Urothelium cell line (cell line): ENCODE measurements at regions not wholly inside any gene's neighbourhood (a gene's known extent, or its start where the extent isn't known, plus 50 kb on each side); places are given as distances from the start of the nearest gene placed in this dataset.
A peak's percentile ranks its signal among the peaks of the same experiment; 100 is the strongest.

ENCODE experiments used
- DNase-seq: peaks from one replicate; pipeline ENCODE4 v3.0.0; 2011; ENCODE audit warnings: low spot score, mixed read lengths
- FAIRE-seq: peaks from 2 replicates; lab custom pipeline; 2011; peaks lifted over from hg19 to GRCh38; lab: Jason Lieb, UNC

DNA sequence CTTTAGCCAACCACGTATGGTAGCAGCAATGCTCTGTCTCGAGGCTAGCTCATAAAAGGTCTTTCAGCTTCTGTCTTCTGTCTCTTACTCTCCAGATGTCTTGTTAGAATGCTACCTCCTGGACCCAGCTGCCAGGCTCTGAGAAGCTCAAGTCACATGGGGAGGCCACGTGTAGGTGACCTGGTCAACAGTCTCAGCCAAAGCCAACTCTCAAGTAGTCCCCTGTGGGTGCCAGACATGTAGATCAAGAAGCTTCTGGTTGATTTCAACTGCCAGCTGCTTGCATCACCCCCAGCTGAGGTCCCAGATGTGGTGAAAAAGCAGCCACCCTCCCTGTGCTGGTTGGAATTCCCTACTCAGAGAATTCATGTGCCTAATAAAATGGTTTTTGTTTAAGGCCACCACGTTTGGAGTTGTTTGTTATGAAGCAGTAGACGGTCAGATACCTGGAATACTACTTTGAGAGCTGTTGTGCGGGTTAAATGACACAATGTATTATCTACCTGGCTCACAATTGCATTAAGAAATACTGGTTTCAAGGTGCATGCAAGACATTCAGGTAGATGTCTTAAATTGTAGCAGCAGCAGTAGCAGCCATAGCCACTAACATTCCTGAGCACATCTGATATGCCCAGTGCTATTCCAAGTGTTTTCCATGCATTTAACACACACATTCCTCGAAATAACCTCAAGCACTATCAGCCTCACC, 131.0 kb upstream of the RFC3 start:
- FAIRE-seq (no peak), DNase-seq (no peak)

DNA sequence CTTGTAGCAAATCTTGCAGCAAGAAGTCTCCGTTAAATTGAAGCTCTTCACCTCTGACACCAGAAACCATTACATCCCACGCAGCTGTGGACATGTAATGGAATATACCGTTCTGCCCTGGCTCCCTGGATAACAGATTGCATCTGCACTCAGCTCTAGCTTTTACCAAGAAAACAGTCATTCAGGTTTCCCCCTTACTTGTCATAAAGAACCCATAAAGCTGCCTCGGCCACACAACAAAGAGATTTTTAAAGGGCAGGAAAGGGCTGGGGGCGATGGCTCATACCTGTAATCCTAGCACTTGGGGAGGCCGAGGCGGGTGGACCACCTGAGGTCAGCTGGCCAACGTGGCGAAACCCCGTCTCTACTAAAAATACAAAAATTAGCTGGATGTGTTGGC, 127.6 kb upstream of the RFC3 start:
- no peak for FAIRE-seq
- no peak for DNase-seq

DNA sequence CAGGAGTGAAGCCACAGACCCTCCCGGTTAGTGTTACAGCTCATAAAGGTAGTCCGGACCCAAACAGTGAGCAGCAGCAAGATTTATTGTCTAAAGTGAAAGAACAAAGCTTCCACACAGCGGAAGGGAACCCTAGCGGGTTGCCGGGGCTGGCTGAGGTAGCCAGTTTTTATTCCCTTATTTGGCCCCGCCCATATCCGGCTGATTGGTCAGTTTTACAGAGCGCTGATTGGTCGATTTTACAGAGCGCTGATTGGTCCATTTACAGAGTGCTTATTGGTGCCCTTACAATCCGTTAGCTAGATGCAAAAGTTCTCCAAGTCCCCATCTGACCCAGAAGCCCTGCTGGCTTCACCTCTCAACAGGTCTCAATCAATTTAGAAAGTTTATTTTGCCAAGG, 126.0 kb upstream of the RFC3 start:
- DNase-seq (no peak), FAIRE-seq (no peak)

DNA sequence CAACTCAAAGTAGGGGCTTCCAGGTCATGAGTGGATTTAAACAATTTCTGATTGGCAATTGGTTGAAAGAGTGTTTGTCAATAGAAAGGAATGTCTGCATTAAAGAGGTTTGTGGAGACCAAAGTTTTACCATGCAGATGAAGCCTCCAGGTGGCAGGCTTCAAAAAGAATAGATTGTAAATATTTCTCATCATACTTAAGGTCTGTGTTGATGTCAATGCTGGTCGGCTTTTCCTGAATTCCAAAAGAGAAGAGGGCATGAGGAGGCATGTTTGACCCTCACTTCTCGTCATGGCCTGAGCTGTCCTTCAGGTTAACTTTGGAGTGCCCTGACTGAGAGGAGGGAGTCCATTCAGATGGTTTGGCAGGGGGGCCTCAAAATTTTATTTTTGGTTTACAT, 125.4 kb upstream of the RFC3 start:
- no peak for FAIRE-seq
- no peak for DNase-seq

DNA sequence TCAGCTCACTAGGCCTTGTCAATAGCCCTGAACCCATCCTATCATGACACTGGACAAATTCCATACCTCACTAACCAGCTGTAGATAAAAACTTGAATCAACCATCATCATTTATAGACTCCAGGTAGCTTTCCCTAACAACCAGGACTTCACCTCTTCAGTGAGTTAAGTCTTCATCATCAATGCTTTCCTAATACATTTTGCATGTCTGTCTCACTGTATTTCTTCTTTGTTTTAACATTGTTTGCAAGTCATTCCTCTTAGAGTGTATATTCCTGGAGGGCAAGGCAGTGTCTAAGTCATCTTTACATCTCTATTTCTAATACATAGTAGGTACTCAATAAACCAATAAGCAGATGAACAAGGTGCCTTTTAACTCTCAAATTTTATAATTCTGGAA, 123.4 kb upstream of the RFC3 start:
- no peak for FAIRE-seq
- no peak for DNase-seq

DNA sequence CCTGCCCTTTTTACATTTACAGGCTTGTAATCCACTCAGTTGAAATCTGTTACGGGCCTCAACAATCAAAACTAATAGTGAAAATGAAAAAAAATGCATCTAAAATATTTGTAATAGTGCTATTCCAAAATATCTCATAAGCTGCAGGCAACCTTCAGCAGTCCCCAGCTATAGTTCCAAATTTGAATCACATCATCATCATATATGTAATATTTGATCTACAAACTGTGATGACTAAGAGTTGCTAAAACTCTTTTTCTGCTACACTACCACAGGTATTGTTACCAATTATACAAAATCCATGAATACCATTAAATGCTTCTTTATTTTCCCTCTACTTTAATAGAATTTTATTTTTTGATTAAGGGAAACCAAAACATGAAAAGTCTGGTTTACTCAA, 121.4 kb upstream of the RFC3 start:
- FAIRE-seq, result no peak
- no peak for DNase-seq

DNA sequence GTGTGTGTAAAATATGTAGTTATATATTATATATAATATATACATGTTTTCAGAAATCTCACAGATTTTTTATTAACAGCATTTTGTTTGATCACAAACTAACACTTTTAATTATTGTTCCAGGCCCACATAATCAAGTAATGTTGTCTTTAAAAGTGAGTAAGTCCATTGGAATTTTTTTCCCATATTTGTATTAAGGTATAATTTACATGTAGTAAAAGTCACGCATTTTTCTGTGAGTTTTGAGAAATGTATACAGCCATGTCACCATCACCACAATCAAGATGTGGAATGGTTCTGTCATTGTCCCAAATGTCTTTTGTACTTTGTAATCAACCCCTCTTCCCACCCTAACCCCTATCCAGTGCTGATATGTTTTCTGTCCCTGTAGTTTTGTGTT, 120.0 kb upstream of the RFC3 start:
- DNase-seq (no peak), FAIRE-seq (no peak)

DNA sequence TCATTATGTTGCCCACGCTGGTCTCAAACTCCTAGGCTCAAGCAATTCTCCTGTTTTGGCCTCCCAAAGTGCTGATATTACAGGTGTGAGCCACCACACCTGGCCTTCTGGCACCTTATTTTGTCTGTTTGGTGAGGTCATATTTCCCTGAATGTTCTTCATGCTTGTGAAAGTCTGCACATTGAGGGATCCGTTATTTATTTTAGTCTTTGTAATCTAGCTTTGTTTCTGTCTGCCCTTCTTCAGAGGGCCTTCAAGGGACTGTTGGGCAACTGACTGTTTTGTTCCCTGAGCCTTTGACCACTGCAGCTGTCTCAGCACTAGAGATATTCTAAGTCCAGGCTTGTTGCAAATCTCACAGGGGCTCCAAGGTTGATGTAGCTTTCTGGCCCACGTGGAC, 110.5 kb upstream of the RFC3 start:
- FAIRE-seq (no peak), DNase-seq (no peak)

DNA sequence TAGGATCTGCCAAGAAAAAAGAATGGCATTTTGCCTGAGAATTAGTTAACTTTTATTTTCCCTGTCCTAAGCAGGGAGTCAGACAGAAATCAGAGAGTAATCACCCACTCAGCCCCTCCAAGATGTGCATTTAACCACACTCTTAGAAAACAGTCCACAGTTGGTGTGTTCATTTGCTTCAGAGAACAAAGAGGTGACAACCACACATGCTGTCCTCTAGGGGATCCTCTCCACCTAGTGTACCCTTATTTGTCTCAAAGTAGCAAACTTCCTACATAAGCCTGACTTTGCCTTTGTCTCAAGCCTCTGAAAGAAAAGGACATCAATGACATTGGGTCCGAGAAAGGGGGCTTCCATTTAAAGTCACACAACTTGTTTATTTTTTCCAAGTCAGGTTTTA, 107.0 kb upstream of the RFC3 start:
- DNase-seq, result no peak
- FAIRE-seq, result no peak

DNA sequence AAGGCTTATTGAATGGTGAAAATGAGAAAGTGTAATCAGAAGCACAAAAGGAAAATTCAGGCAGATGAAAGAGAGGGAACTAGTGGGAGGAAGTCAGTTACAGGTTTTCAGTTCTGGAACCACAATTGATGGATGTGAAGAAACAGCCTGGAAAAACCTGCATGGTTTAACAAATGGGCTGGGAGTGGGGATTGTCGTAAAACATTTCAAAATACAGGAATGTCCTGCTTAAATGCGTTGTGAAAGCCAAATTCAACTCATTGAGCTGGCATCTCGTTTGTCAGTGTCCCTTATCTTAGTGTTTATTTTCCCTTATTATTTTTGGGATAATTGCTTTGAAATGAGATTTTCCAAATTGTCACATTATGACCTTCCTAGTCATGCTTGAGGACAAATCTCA, 106.5 kb upstream of the RFC3 start:
- DNase-seq (no peak), FAIRE-seq (no peak)

DNA sequence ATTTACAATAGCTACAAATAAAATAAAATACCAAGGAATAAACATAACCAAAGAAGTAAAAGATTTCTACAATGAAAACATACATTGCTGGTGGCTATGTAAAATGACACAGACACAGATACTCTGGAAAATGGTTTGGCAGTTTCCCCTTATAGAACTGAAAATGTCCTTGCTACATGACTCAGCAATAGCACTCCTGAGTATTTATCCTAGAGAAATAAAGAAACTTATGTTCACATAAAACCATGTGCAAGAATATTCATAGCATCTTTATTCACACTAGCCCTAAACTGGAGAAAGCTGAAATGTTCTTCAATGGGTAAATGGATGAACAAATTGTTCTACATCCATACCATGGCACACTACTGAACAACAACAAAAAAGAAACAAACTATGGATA, 100.2 kb upstream of the RFC3 start:
- FAIRE-seq (no peak), DNase-seq (no peak)

DNA sequence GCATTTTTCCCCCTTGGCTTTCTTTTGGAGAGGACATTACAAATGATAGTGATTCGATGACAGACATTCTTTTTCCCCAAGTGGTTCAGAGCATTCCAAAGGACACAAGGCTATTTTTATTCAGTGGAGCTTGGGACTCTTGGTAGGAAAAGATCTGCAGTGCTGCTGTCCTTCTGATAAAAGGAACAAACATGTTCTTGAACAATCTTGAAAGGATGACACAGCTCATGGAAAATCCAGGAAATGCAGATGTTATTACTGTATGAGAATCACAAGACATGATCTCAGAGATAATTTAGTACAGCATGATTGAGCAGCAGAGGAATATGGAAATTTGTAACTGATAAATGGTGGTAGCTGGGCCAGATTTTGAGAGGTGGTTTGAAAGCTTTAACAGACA, 96.2 kb upstream of the RFC3 start:
- FAIRE-seq, result no peak
- DNase-seq, result no peak

DNA sequence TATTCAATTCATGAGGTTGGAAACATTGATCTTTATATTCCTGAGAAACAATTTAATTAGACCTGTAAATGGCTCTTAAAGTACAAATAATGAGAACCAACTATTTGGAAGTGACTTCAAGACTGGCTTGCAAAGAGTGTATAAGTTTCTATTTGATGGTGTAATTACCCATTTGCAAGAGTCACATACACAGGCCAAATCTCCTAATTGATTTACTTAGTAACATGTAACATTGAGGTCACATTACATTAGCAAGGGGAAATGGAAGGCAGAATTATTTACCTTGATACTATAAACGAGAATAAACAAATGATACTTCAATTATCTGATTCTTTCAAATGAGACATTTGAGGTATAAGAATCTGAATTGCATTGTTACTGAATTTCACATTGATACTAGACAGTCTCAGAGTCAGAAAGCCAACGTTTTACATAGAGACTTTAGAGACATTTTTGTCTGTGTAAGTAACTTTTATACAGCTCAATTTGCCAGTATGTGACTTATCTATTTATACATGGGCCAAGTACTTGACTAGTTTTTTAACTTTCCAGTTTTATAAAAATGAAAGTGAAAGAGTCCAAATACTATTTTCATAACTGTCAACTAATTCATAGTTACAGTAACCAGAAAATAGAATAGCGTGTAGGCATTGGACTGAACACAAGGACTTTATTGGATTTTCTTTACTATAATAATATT, 95.6 kb upstream of the RFC3 start:
- DNase-seq, result no peak
- no peak for FAIRE-seq

DNA sequence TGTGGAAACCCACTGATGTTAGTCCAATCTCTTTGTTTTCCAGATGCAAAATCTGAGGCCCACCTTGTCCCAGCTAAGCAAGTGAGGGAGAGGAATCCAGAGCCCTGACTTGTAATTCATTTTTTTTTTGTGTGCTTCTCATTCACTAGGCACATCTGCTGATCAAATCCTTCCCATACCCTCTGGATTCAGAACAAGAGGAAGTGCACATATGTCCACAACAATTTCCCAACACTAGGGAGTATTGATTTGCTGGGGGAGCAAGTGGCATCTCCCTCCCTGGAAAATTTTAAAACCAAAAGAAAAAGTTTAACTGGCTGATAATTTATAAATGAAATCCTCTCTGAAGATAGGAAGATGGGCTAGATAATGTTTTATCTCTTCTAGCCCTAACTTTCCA, 94.6 kb upstream of the RFC3 start:
- DNase-seq (no peak), FAIRE-seq (no peak)

DNA sequence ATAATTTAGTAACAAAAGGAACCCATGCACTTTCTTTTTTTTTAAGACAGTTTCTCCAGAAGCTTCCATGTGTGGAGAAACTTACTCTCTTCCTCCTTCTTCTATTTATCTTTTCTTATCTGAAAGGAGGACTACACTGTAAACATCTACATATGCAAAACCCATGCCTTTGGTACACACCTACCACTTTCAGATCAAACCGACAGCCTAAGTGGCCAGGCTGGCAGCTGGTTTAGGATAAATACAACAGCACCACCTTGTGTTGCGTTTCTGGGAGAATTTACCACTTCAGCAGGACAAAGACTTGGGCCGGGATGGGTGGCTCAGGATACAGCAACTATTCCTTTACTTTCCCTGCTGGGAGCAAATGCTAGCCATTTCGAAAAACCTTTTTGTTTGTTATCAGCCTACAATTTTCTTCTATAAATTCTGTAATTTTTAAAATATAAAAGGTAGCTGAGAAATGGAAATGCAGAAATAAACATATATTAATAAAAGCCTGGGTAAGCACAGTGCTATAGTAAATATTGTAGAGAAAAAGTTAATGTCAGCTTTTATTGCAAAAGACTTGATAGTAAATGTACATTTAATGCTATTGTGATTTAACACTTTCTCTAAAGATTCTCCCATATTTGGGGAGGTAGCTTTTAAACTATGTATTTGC, 94.0 kb upstream of the RFC3 start:
- FAIRE-seq, result no peak
- peak; percentile 55 for DNase-seq

DNA sequence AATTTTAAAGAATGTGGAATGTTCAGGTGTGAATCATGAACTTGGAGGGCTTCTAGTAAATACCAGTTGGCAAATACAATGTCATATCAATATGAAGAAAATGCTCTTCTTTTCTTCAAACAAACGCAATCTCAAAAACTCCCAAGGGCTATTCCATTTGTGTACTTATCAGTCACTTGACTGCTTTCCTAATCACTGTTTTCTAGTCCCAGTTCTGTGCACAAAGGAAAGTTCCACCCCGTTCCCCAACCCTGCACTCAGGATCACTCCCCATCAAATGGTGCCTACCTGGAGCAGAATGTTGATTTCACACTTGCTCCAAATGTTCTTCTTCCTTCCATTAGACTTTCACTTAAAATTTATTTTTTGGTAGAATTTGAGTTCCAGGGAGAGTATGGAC, 92.6 kb upstream of the RFC3 start:
- FAIRE-seq (no peak), DNase-seq (no peak)

DNA sequence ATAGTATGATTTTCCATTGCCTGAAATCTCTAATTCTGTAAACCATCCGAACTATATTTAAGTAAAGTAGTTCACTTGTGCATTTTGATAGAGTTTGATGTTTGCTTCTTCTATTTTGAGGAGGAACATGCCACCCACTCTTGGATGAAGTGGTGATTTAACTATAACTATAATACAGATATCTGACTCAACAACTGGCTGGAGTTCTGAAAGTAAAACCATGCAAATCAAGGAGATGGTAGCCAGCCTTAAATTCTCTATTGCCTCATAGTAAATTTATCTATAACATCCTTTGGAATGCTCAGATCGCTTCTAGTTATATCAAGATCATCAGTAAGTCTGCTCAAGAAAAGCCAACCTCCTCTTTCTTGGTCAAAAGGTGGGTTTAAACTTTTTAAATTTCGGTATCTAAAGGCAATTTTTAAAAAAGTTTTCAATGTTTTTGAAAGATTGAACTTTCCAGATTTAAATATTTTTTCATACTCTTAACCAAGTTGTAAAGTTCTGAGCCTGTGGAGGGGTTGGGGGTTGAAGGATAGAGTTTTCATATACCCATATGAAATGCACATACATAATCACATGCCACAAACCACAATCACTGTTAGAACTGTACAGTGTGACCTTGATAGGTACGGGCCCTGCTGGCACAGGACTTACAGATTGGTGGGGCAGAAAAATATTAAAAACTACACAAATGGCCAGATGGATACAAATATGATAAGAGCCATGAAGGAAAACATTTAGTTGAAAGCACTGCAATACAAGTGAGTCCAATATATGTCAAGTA, 90.5 kb upstream of the RFC3 start:
- DNase-seq (no peak), FAIRE-seq (no peak)

DNA sequence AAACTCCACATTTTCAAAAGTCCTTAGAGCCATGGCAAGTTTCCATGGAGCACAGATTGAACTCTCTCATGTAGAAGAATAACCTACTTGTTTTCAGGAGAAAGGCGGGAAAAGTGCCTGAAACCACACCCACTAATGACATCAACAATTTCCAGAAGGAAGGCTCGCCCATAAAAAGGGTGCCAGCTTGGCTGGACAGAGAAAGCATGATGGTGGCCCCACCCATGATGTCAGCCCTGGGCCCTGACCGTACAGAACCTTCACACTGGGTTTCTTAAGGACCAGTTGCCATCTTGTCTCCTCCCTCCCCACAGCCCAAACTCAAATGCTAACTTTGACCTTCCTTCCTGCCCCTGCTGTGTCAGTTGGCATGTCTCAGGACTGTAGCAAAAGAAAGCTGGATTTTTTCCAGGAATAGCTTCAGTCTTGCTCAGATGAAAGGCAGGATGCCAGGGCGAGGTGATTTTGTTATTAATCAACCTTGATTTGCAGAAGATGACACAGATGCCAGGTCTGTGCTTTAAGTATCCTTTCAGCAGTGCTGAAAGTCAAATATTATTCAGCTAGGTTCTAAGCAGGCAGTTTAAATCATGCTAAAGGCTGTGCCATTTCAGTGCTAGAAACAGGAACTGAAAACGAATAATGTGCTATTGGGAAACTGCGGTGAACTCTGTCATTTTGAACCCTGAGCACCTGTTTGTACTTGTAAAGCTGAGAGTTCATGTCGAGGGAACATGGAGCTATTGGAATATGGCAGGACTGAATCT, 89.5 kb upstream of the RFC3 start:
- DNase-seq, result peak; percentile 15

DNA sequence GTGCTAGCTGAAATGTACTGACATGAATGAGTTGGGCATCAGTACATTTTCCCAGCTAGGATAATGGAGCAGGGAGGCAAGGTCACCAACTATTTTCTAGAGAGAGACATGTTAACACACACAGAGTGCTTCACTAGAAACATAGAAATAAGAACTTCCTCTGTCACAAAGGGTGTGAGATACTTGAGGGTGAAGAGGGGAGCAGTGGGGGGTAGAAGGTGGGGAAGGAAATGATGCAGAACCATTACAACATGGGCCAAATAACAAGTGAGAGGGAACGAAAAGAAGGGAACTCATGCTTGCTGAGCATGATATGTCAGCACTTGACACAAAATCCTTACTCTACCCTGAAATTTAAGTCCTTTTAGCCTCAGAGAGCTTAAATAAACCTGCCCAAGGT, 87.8 kb upstream of the RFC3 start:
- DNase-seq, result no peak
- FAIRE-seq, result no peak

More for the DNA sequence above, 89.5 kb upstream of the RFC3 start:
- no peak for FAIRE-seq

DNA sequence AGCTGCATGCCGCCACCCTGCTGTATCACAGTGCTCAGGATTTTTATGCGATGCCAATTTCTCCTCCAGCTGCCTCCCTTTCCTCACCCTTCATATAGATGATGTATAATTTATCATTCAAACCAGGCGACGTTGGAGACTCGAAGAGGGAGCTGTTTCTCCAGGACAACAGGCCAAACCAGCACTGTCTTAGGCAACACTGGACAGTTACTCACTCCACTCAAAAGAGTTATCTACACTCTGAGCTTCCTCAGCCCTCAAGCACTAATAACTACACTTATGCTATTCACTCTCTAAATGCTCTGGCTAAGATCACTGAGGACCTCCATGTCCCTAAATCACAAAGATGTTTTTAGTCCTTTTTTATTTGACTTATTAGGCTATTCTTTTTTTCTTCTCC, 87.3 kb upstream of the RFC3 start:
- FAIRE-seq, result no peak
- DNase-seq, result no peak

DNA sequence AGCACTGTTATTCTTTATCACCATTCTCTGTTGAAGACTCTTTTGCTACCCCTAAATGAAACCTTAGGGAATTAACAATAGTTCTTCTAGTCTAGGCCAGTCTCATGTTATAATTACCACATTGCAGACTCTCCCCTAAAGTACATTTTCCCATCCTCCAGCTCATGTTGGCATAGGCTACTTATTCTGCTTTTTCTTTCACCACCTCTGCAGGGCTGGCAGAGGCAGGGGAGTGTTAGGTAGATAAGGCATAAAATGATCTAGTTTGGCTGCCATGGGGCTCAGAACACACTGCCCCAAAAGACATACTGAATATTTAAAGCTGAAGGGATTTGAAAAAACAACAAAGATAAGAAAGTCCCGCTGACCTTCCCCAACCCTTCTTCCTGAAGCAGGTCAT, 82.7 kb upstream of the RFC3 start:
- FAIRE-seq, result no peak

More for the DNA sequence above, 82.7 kb upstream of the RFC3 start:
- no peak for DNase-seq
